ENCODE measurements at regions not wholly inside any gene's neighbourhood (a gene's known extent, or its start where the extent isn't known, plus 50 kb on each side); places are given as distances from the start of the nearest gene placed in this dataset.

DNA sequence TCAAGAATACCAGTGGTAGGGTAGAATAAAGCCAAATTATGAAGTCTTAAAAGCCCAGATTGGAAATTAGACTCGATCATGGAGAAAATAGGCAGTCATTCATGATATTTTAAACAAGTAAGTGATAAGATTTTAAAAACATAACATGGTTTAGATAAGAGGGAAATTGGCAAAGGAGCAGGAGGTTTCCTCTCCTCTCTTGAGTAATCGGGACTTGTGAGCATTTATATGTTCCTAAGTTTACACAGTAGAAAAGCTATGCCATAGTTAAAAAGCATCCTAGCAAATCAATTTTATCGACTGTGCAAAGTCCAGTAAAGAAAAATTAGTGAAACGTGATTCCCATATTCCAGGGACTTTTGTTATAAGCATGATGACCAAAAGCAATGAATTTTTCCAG, 313.2 kb downstream of the AHR start:
- DNase-seq (ENCODE audit: low spot score) = no peak

DNA sequence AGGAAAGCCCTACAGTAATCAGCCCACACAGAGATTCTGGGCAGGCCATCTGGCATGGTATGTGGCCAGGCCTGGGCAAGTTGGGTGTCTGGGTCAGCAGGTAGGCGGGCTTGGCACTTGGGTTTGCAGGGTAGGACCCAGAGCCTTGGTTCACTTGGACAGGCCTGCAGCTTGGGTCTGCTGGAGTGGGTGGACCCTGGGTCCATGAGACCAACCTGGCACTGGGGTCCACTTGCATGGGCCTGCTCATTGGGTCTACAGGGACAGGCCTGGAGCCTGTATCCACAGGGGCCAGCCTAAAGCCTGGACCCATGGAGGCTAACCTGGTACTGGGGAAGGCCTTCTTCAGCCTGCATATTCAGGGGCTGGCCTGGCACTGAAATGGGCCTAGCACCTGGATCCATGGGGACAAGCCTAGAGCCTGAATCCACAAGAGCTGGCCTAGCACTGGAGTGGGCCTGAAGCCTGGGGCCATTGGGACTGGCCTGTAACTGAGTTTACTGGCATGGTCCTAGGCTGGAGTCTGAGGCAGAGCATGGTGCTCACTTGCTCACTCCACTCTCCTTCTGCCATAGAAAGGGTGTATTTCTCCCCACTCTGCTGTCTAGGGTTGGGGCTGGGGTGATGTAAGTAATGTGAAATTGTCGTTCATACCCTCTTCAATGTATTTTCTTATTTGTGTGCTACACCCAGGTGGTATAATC, 315.0 kb downstream of the AHR start:
- no peak for DNase-seq (ENCODE audit: low spot score)

DNA sequence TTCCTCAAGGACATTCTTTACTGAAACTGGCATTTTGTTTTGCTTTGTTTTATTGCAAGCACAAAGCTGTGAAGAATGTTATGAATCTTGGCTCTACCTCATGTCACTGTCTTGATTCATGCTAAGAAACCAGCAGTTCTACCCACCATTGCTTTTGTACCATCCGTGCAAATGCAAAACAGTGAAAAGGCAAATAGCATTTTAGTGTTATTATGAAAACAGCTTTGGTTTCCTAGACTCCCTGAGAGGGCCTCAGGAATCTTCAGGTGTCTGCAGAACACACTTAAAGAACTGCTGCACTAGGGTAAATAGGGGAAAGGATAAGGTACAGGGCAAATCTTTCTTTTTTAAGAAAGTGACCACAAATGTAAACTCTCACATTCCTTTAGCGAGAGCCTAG, 318.9 kb downstream of the AHR start:
- no peak for DNase-seq (ENCODE audit: low spot score)

DNA sequence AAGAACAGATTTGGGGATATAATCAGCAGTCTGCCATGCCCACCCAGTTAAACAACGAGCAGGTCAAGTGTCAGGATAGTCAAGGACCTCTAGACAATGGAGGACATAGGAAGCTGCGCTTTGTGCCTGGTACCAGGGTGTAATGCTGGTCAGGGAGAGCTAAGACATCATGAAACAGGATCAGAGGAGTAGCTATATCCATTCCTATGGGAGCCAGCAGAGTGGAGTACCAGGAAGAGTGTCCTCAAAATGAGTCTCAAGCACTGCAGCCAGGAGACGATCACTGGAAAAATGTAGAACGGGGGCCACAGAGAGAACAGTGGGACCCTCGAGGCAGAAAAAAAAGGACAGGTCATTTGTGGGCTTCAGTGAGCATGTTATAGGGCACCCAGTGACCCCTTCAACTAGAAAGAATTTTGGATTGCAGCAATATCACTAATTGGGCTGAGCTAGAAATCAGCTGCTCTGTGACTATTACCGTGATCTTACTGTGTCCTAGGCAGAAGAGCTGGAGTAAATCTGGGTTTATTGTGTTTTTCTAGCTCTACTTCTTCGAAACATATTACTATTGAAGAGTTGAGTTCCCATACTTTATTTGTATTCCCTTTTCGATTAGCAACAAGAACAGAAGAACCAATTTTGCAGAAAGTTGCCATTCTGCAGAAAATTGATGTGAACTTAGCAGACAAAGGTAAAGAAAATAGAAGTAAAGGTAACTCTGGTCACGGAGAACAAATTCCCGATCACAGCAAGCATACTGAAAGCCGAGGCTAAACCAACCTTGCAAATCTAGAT, 319.6 kb downstream of the AHR start:
- no peak for DNase-seq (ENCODE audit: low spot score)

DNA sequence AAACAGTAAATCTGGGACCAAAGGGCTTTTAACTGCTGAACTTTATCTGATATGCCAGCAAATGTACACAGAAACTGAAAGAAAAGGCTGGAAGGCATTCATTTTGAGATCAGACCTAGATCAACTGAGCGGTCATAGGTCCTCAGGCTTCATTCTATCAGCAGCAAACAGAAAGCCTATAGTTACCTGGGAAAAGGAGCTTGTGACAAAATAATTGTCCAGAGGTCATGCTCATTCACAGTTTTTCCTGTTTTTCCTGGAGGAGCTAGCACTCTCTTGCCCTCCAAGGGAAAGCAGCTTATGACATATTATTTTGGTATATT, 320.2 kb downstream of the AHR start:
- DNase-seq (ENCODE audit: low spot score) = no peak

DNA sequence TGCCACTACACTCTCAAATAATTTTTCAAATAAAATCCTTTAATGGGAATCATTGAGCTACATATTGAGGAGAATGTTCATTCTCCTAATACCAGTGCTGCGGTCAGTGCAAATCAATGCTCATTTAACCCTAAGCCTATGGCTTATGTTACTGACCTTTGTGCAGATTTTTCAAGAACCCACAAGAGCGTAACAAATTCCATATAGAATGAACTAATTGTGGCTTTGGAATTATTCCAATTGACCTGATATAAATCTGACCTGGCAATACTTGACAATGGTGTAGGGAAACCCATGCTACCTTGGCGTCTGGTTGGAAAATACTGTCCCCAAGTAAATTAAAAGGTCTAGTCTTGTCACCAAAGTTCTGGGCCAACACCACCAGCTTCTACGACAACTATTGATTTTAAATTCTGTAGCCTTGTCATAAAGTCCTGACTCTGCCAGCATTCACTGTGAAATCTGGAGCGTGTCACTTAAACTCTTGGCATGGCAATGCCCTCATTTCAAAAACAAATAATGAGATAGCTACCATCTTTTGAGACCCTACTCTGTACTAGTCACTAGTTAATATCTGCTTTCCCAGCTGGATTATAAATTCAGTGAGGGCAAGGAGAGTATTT, 320.9 kb downstream of the AHR start:
- DNase-seq (ENCODE audit: low spot score) = no peak

DNA sequence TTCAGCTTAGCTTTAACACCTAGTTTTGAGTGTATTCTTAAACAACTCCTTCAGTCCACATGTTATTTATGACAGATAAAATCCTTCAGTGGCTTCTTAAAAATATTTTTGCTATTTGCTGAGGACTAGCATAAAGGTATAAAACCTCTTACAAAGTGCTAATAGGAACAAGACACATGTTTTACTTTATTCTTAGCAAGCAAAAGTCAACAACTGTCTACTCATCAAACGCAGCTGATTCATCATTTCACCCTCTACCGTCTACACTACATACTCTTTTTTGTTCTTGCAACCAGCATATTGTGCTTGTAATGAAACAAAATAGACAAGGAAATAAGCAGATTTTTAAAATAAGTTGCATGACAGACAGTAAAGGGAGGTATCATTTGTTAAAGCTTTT, 319.7 kb downstream of the SNX13 start:
- DNase-seq (ENCODE audit: low spot score) = no peak

DNA sequence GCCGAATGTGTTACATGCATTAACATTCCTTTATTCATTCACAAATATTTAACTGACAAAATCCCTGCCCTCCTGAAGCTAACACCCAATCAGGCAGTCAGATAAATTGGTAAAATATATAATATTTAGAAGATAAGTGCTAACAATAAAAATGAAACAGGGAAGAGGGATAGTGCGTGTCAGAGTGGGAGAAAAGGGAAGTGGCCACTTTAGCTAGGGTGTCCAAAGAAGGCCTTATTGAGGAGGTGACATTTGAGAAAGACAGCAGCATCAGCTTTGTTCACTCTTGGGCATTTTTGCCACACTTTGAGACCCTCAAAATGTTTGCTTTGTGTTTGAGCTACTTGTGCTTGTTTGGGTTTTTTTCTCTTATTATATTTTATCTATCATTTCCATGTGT, 317.8 kb downstream of the SNX13 start:
- DNase-seq (ENCODE audit: low spot score) = no peak

DNA sequence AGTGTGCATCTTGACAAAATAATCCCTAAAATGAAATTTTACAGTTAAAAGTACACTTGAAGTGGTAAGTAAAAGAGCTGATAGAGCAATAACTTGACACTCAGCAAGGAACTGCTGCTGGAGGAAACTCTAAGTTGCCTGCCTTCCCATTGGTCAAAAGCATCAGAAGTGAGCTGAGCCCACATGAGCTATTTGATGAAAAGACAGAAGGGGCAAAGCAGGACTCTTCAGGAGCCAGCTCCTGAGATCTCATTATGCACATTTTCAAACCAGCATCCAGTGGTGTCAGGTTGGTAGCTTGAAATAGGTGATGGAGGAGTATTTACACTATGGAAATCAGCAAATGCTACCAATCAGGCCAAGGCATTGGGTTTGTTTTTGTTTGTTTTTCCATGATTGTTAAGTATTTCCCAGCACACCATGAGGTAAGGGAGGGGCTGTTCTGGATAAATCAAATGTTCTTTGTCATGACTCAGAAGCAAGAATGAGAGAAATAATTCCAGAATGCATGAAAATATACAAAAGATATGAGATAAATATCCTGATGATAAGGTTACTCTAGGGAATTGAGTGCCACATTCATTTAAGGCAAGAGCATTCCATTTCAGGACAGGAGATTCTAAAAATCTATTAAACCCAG, 316.6 kb downstream of the SNX13 start:
- DNase-seq (ENCODE audit: low spot score) = no peak

DNA sequence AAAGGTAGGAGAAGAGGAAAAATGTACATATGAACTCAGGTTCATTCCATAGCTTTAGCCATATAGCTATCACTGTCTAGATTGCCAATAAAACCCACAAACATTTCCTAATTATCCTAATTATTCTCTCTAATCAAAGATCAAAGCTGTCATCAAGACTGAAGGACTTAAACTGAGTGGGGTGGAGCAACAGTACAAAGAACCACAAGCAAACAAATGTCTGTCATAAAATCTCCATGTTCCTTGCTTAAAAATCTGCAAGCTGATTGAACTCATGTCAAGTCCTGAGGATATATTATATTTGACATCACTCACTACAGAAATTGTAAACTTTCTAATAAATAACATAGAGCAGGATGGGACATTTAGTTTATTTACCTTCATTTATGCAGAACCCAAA, 315.9 kb downstream of the SNX13 start:
- DNase-seq (ENCODE audit: low spot score) = no peak

DNA sequence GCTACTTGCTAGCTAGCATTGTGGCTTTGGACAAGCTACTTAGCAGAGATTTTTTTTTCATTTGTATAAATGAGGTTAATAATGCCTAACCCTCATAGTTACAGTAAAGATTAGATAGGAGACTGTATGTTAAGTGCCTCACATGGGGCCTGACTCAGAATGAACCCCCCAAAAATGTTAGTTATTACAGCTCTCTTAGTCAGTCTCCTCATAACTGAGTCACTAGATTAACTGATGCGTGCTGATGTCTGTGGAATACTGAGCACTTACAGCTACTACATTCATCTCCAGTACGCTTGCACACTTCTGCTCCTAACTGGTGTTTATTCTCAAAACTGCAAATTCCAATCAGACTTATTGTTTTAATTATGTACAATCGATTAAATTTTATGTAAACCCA, 315.3 kb downstream of the SNX13 start:
- no peak for DNase-seq (ENCODE audit: low spot score)

DNA sequence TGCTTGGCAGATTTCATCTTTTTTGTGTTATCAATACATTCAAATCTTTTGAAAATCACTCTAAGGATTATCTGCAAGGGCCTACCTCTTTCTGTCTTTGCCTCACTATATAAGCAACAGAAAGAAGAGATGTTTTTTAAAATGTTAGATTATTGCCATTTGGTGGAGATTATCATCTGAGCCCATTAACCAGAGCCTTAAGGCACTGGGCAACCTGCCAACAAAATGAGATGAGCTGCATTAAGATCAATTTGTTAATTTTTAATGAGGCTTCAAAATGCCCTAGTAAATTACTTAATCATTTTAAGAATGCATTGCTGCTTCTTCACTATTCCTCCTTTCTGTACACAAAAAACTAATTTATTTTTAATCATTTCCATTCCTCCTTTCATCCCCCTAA, 314.1 kb downstream of the SNX13 start:
- DNase-seq (ENCODE audit: low spot score) = no peak

DNA sequence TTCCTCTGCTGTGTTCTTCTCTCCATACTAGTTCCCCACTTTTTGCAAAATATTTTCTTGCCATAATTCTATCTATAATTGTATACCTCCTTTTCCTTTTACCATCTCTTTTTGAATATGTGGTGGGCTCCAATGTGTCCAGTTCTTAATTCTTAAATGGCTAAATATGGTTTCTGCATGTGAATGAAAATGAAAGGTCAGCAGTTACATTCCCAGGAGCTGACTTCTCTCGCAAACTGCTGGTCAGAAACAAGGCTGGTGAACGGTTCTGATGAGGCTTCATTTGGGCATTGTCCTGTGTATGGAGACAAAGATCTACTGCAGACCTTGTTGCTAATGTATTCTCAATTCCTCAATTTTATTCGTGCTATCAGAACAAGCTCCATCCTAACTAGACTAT, 309.2 kb downstream of the SNX13 start:
- DNase-seq (ENCODE audit: low spot score) = no peak

DNA sequence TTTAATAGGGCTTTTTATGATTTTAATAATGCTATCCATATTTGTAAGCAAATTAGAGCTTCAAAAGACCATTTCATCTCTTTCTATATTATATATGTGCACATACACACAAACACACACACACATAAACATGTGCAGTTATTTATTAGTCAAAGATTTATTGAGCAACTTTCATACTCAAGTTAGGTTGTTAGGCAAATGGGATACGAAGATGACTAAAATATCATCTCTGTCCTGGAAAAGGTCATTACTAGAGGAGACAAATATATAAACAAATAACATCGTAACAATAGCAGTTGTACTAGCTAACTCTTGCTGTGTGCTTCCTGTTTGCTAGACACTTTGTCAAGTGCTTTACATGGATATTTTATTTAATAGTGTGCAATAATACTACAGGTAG, 307.9 kb downstream of the SNX13 start:
- no peak for DNase-seq (ENCODE audit: low spot score)

DNA sequence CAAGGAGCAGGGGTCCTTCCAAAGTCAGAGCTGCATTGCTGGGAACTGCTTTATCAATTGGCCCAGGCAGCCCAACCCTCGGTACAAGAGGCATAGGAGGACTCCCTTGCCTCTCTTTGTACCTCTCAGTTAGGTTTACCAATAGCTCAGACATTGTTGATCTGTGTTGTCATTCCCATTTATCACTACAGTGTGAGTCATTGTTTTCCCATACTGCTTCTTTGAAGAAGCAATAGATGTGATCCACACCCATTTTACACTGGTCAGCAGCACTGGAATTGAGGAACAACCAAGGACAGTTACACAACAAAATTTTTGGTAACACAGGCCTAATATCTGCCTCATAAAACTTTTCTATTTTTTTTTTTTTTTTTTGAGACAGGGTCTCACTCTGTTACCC, 307.2 kb downstream of the SNX13 start:
- DNase-seq (ENCODE audit: low spot score) = no peak

DNA sequence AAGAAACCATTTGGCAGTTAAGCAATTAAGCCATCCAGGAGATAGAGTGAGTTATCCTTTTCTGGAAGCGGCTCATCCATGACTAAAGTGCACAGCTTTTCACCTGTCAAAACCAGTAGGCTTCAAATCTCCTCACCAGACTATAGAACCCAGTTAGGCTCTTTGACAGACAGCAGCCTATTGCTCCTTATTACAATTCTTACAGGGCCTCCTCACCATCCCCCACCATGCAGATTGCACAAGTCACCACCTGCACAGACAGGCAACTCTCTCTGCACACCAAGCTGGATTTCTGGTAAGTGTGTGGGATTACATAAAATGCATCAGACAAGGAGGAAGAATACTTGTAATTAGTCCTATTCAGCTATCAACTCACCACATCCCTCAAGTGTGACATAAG, 301.6 kb downstream of the SNX13 start:
- no peak for DNase-seq (ENCODE audit: low spot score)

DNA sequence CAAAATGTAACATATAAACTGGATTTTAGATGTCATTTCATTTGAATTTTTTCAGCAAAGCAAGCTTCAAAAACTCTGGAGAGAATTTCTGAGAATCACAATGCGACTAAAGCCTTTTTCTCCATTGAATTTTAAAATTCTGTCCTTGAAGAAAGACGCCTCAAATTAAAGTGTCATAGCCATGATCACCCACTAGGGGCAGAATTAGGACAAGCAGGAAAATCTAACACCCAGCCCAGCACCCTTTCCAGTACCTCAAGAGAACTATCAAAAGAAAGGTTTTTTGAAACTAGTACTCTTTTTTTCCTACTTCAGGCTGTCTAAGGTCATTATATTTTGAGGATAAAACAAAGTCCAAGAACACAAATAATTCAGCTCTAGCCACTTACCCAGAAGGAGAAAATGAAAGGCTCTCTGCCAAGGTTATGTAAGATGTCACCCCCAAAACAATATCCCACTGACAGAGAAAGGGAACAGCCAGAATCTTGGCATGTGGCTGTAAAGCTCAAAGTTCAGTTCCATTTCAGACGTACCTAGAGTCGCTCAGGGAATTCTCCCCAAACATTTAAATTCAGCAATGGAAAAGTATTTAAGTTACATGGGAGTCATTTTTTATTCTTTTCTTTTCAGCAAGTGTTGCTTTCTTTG, 299.4 kb downstream of the SNX13 start:
- peak; percentile 24 for DNase-seq (ENCODE audit: low spot score)

DNA sequence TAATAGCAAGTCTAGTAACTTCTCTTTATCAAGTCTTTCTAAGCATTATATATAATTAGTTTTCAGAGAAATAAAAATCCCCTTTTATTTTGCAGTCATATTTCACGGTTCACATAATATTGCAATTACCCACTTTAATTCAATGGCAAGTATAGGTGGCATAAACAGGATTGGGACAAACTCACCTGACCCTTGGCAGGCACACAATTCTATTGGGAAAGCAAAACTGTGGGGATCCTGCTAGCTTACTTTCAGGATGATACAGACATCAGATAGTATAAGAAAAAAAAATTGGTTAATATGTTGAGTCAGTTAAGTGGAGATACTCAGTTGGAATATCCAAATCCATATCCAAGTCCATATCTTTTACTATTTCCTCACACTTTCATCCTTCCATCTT, 294.8 kb downstream of the SNX13 start:
- DNase-seq (ENCODE audit: low spot score) = no peak

DNA sequence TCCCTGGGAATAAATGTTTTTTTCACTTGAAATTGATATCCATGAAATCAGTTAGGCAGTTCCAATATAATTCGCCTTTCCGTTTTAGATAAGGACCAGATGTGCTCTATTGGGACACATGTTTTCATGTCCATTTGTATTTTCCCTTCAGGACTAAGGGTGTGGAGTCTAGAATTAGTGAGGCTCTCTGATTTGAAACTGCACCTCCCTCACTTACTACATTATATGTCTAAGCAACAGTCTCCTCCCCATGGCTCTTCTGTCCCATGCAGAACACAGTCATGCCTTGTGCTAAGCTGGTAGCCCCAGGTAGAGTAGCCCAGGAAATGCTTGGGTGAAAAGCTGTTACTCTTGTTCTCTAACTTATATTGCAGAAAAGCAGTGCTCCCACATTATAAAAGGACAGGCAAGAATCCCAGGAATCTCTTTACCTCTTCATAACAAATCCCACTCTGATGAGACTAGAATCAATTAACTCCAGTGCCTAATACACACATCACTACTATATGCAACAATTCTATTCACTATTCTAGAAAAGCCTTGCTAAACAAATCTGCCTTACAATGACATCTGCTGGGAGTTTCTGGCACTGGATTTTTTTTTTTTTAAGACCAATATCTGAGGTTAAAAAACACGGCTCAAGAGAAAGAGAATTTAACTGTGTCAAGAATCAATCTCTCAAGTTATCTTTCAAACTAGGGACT, 293.9 kb downstream of the SNX13 start:
- DNase-seq (ENCODE audit: low spot score) = no peak

DNA sequence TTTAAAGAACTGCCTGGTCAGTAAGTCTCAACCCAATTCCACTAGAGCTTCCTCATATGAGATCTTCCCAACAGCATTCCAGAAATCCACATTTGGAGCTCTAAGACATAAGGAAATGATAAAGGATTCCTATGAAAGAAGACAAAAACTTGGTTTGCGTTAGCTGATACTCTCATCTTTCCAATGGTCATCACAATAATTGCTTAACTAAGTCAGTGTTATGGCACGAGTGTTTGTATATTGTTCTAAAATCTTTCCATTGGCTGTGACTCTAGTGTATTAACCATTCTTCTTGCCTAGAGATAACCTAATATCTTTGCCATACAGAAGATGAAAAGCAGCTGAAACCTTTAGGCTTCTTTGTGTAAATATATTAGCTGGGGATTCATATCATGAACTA, 289.0 kb downstream of the SNX13 start:
- DNase-seq (ENCODE audit: low spot score) = no peak

DNA sequence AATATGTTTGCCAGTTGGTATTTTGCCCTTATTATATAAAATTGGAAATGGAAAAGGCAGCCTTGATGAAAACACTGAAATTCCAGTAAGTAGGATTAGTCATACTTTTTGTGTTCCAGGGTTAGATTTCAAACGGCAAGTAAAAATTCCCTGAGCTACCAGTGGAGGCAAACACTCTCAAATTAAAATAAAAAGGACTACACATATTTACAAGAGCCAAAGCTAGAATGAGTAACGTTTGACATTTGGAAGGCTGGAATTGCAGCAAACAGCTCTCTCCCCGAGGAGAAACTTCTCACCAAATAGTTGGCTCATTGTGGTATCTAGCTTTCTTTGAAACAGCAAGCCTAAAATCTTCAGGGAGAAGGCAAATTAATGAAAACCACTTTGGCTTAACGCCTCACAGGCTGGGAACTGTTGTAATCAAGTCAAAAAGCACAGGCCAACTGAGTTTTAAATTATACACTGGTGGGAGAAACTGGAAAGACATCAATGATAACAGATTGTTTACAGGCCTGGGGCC, 288.4 kb downstream of the SNX13 start:
- DNase-seq (ENCODE audit: low spot score) = no peak

DNA sequence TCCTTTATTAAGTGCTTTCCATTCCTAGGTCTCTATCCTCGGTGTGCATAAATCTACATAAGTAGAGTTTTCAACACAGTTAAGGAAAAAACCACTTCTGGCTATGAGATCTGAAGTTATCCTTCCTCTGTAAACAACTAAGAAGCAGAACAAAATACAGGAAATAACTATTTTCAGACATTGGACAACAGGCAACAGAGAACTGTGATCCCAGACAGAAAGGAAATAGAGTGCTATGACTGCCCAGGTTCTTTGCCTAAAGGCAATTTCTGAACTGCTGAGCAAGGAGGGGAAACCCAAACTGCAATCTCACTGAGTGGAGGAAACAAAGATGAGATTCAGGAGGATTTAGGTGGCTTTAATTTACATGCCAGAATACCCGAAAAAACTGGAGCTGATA, 285.4 kb downstream of the SNX13 start:
- no peak for DNase-seq (ENCODE audit: low spot score)

All from CD4-positive, alpha-beta T cell treated with Interleukin-6 at 100 ng/mL for 8 hours (primary cell).